ENCODE measurements at regions not wholly inside any gene's neighbourhood (a gene's known extent, or its start where the extent isn't known, plus 50 kb on each side); places are given as distances from the start of the nearest gene placed in this dataset.

DNA sequence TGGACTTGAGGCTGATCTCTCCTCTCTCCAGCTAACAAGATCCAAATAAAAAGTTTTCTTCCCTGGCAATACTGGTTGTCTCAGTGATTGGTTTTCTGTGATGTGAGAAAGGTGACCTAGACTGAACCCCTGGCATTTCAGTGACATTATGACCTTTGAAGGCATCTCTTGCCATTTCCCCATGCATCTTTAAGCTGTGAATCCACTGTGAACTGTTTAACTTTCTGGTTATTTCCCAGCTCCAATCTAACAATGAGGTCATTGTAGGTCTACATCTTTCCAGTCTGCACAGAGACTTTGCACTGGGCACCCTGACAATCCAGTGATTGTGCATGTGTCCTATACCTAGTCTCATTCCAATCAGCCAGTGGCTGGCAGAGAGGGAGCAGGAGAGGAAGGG is 155.9 kb upstream of the NUDT4 start:
- TF ChIP-seq CTCF (IDR thresholded peaks at IDR 0.05; ENCODE audit: unreplicated experiment in 3 of 3) = no peak
- Mint-ChIP-seq H3K27ac (no peak overlapping the region), H3K4me1 (peaks cover 10% of the 10 kb centered on the region), H3K9me3 (no peaks in the 10 kb centered on the region), H3K27me3 (ENCODE audit: low read depth) (no peaks in the 10 kb centered on the region), H3K4me3 (no peak overlapping the region), H3K36me3 (ENCODE audit: low read depth) (no peaks in the 10 kb centered on the region)

- TF ChIP-seq CTCF (IDR thresholded peaks at IDR 0.05; ENCODE audit: unreplicated experiment in 3 of 3) = no peak
- peaks cover 10% of the 10 kb centered on the region for H3K4me1 Mint-ChIP-seq
- no peak overlapping the region for H3K4me3 Mint-ChIP-seq
- no peaks in the 10 kb centered on the region for H3K27me3 Mint-ChIP-seq (ENCODE audit: low read depth)
- no peaks in the 10 kb centered on the region for H3K36me3 Mint-ChIP-seq (ENCODE audit: low read depth)
- H3K9me3 Mint-ChIP-seq = peaks cover 7% of the 10 kb centered on the region
- peak overlapping the region; percentile 34 to 69 (median 64) for H3K27ac Mint-ChIP-seq
Observed at GRCh38 chr12:93223440-93224426, 154.0 kb upstream of the NUDT4 start.

DNA sequence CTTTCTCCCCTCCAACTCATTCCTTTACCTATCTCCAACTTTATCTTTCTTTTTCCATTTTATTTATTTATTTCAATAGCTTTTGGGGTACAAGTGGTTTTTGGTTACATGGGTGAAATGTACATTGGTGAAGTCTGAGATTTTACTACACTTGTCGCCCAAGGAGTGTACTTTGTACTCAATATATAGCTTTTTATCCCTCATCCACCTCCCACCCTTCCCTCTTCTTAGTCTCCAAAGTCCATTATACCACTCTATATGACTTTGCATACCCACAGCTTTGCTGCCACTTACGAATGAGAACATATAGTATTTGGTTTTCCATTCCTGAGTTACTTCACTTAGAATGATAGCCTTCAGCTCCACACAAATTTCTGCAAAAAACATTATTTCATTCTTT is 152.6 kb upstream of the NUDT4 start:
- Mint-ChIP-seq H3K4me3 (no peak overlapping the region), H3K4me1 (peaks cover 10% of the 10 kb centered on the region), H3K9me3 (peaks cover 7% of the 10 kb centered on the region), H3K36me3 (ENCODE audit: low read depth) (no peaks in the 10 kb centered on the region), H3K27ac (no peak overlapping the region), H3K27me3 (ENCODE audit: low read depth) (no peaks in the 10 kb centered on the region)
- no peak for TF ChIP-seq CTCF (IDR thresholded peaks at IDR 0.05; ENCODE audit: unreplicated experiment in 3 of 3)

DNA sequence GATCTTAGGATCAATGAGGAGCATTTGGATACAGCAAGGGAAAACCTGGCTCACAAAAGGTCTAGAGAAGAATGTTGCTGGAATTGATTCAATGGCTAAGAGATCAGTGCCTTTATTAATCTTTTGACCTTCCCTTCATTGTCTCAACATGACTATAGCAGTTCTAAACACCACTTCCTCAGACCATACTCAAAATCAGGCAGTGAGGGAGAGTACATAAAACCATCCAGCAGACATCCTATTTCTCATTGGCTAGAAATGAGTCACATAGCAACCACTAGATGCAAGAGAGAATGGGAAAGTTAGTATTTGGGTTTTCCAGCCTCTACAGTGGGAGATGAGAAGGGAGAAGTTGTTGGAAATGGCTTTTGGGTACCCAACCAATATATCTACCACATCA is 151.4 kb upstream of the NUDT4 start:
- H3K9me3 Mint-ChIP-seq = peaks cover 7% of the 10 kb centered on the region
- H3K4me1 Mint-ChIP-seq = peaks cover 10% of the 10 kb centered on the region
- no peak for TF ChIP-seq CTCF (IDR thresholded peaks at IDR 0.05; ENCODE audit: unreplicated experiment in 3 of 3)
- H3K27me3 Mint-ChIP-seq (ENCODE audit: low read depth) = no peaks in the 10 kb centered on the region
- no peak overlapping the region for H3K4me3 Mint-ChIP-seq
- no peak overlapping the region for H3K27ac Mint-ChIP-seq
- H3K36me3 Mint-ChIP-seq (ENCODE audit: low read depth) = no peaks in the 10 kb centered on the region

GRCh38 chr12:93229494-93230325 is 148.0 kb upstream of the NUDT4 start:
- Mint-ChIP-seq H3K27ac (no peak overlapping the region), H3K27me3 (ENCODE audit: low read depth) (peaks cover 3% of the 10 kb centered on the region), H3K4me3 (no peak overlapping the region), H3K9me3 (peaks cover 7% of the 10 kb centered on the region), H3K36me3 (ENCODE audit: low read depth) (no peaks in the 10 kb centered on the region), H3K4me1 (no peaks in the 10 kb centered on the region)
- no peak for TF ChIP-seq CTCF (IDR thresholded peaks at IDR 0.05; ENCODE audit: unreplicated experiment in 3 of 3)

Data from nephron (organoid).